Neural cell (in vitro differentiated cells): ENCODE measurements at regions not wholly inside any gene's neighbourhood (a gene's known extent, or its start where the extent isn't known, plus 50 kb on each side); places are given as distances from the start of the nearest gene placed in this dataset.
"Not testable (repeated sequence)": the region's sequence is repeated elsewhere in the genome, so short reads cannot be mapped to it uniquely, and the experiment has no call there.

Experiments used
- H2AFZ ChIP-seq: fragments of 200-600, 300-800 bp; sonication (generic), shearing (Covaris generic); 2 replicates; pipeline ENCODE4 v1.6.0; 2014; ENCODE audit warnings: low read depth, mild to moderate bottlenecking, antibody characterized with exemption, low read length, moderate library complexity
- H3F3A ChIP-seq: fragments of 200-600 bp; shearing (Covaris generic); 2 replicates; pipeline ENCODE4 v1.6.1; 2016; ENCODE audit warnings: mild to moderate bottlenecking, moderate library complexity, mixed read lengths, antibody characterized with exemption, low read length; ENCODE audit not compliant: insufficient read depth, poor library complexity, severe bottlenecking
- H3K27ac ChIP-seq: fragments of 200-600, 300-800 bp; sonication (generic), shearing (Covaris generic); 2 replicates; pipeline ENCODE4 v1.5.1; 2014; ENCODE audit warnings: mild to moderate bottlenecking, low read length, moderate library complexity
- H3K27me3 ChIP-seq: fragments of 300-800, 200-600 bp; sonication (generic), shearing (Covaris generic); 2 replicates; pipeline ENCODE4 v1.6.0; 2014; ENCODE audit warnings: mild to moderate bottlenecking, low read depth, low read length, moderate library complexity; ENCODE audit not compliant: insufficient read depth
- H3K36me3 ChIP-seq: fragments of 300-800, 200-600 bp; sonication (generic), shearing (Covaris generic); 2 replicates; pipeline ENCODE4 v1.5.1; 2014; ENCODE audit warnings: mild to moderate bottlenecking, antibody characterized with exemption, low read length, moderate library complexity; ENCODE audit not compliant: insufficient read depth
- H3K4me2 ChIP-seq: fragments of 300-800, 200-600 bp; sonication (generic), shearing (Covaris generic); 2 replicates; pipeline ENCODE4 v1.6.0; 2014; ENCODE audit warnings: mild to moderate bottlenecking, low read length
- H3K4me3 ChIP-seq: fragments of 300-800, 200-600 bp; sonication (generic), shearing (Covaris generic); 2 replicates; pipeline ENCODE4 v1.5.1; 2014; ENCODE audit warnings: mild to moderate bottlenecking, low read length, moderate library complexity
- H3K79me2 ChIP-seq: fragments of 200-600 bp; shearing (Covaris generic); replicated peaks from 2 replicates; pipeline ENCODE4 v1.6.0; 2014; ENCODE audit warnings: mild to moderate bottlenecking, low read length, moderate library complexity; ENCODE audit not compliant: insufficient read depth
- H3K9ac ChIP-seq: fragments of 300-800, 200-600 bp; sonication (generic), shearing (Covaris generic); 2 replicates; pipeline ENCODE4 v1.6.1; 2016; ENCODE audit warnings: mild to moderate bottlenecking, low read length, mixed read lengths
- H3K9me2 ChIP-seq: fragments of 200-600 bp; shearing (Covaris generic); 2 replicates; pipeline ENCODE4 v1.6.1; 2016; ENCODE audit warnings: mild to moderate bottlenecking, low read length, mixed read lengths; ENCODE audit not compliant: insufficient read depth
- H3K9me3 ChIP-seq: fragments of 200-600, 300-800 bp; sonication (generic), shearing (Covaris generic); 2 replicates; pipeline ENCODE4 v1.6.1; 2016; ENCODE audit warnings: mild to moderate bottlenecking, mixed run types, low read length, moderate library complexity, mixed read lengths
- H4K20me1 ChIP-seq: fragments of 200-600 bp; shearing (Covaris generic); 2 replicates; pipeline ENCODE4 v1.6.1; 2016; ENCODE audit warnings: mild to moderate bottlenecking, mixed run types; ENCODE audit not compliant: insufficient read depth
- CTCF ChIP-seq: fragments of 450-650 bp; IDR thresholded peaks from 2 replicates; pipeline ENCODE4 v1.5.1; 2014; ENCODE audit warnings: antibody characterized with exemption, mild to moderate bottlenecking, moderate library complexity; ENCODE audit not compliant: poor library complexity, severe bottlenecking
- EZH2 ChIP-seq: fragments of 200-600, 300-800 bp; shearing (Covaris generic), sonication (generic); IDR thresholded peaks from 2 replicates; pipeline ENCODE4 v1.6.1; 2014; ENCODE audit warnings: antibody characterized with exemption, low read length, borderline replicate concordance, mild to moderate bottlenecking; ENCODE audit not compliant: insufficient read depth, poor library complexity, severe bottlenecking
- MXI1 ChIP-seq: fragments of 450-650 bp; conservative IDR thresholded peaks from 2 replicates; pipeline ENCODE4 v1.6.1; 2014; ENCODE audit warnings: antibody characterized with exemption, mild to moderate bottlenecking; ENCODE audit not compliant: poor library complexity, severe bottlenecking
- RAD21 ChIP-seq: fragments of 450-650 bp; conservative IDR thresholded peaks from 2 replicates; pipeline ENCODE4 v1.6.1; 2014; ENCODE audit warnings: antibody characterized with exemption, mild to moderate bottlenecking, moderate library complexity
- REST ChIP-seq: IDR thresholded peaks from 2 replicates; pipeline ENCODE4 v1.6.1; 2012; ENCODE audit warnings: borderline replicate concordance
- SMC3 ChIP-seq: fragments of 450-650 bp; conservative IDR thresholded peaks from 2 replicates; pipeline ENCODE4 v1.6.1; 2014; ENCODE audit warnings: antibody characterized with exemption, mild to moderate bottlenecking, moderate library complexity; ENCODE audit not compliant: poor library complexity
- TAF1 ChIP-seq: IDR thresholded peaks from 2 replicates; pipeline ENCODE4 v1.6.1; 2012; ENCODE audit warnings: low read depth

GRCh38 chr1:56248138-56248537, 331.2 kb downstream of the PLPP3 start:
- H3K36me3 ChIP-seq = no peaks in the 10 kb centered on the region
- no peaks in the 10 kb centered on the region for H3K9me3 ChIP-seq
- no peak for TF ChIP-seq EZH2
- TF ChIP-seq RAD21 = no peak

GRCh38 chr1:56246726-56247125, 332.6 kb downstream of the PLPP3 start:
- not testable (repeated sequence) for H4K20me1 ChIP-seq, H3K27me3 ChIP-seq, H3F3A ChIP-seq, H3K9me3 ChIP-seq, H3K9me2 ChIP-seq, H3K4me2 ChIP-seq, H3K9ac ChIP-seq, H3K36me3 ChIP-seq, H2AFZ ChIP-seq, H3K79me2 ChIP-seq, H3K4me3 ChIP-seq, H3K27ac ChIP-seq

More at GRCh38 chr1:56248138-56248537, 331.2 kb downstream of the PLPP3 start:
- H3K27me3 ChIP-seq = no peaks in the 10 kb centered on the region
- H3K79me2 ChIP-seq = no peaks in the 10 kb centered on the region
- no peak overlapping the region for H3K9ac ChIP-seq
- no peaks in the 10 kb centered on the region for H3F3A ChIP-seq
- no peak overlapping the region for H3K4me3 ChIP-seq
- no peak overlapping the region for H2AFZ ChIP-seq
- no peaks in the 10 kb centered on the region for H3K9me2 ChIP-seq
- H3K4me2 ChIP-seq = no peak overlapping the region
- H4K20me1 ChIP-seq = no peaks in the 10 kb centered on the region
- H3K27ac ChIP-seq = no peak overlapping the region

GRCh38 chr1:56240400-56240799, 339.0 kb downstream of the PLPP3 start:
- no peak overlapping the region for H3K4me2 ChIP-seq
- H3K27me3 ChIP-seq = no peaks in the 10 kb centered on the region
- H2AFZ ChIP-seq = no peak overlapping the region
- TF ChIP-seq TAF1 (no peak), SMC3 (no peak), CTCF (no peak), EZH2 (no peak)
- no peaks in the 10 kb centered on the region for H3K9me2 ChIP-seq
- no peaks in the 10 kb centered on the region for H3K79me2 ChIP-seq
- H3K27ac ChIP-seq = no peak overlapping the region
- no peak overlapping the region for H3K4me3 ChIP-seq
- no peaks in the 10 kb centered on the region for H4K20me1 ChIP-seq
- no peak overlapping the region for H3K9ac ChIP-seq
- H3K9me3 ChIP-seq = no peaks in the 10 kb centered on the region
- H3K36me3 ChIP-seq = no peaks in the 10 kb centered on the region
- H3F3A ChIP-seq = no peaks in the 10 kb centered on the region

GRCh38 chr1:56237491-56238064, 341.8 kb downstream of the PLPP3 start:
- Histone ChIP-seq H4K20me1 (no peaks in the 10 kb centered on the region), H3K79me2 (no peaks in the 10 kb centered on the region), H3K4me3 (no peak overlapping the region), H3F3A (no peaks in the 10 kb centered on the region), H2AFZ (no peak overlapping the region), H3K27ac (no peak overlapping the region), H3K4me2 (no peak overlapping the region), H3K9ac (no peak overlapping the region), H3K36me3 (no peaks in the 10 kb centered on the region), H3K27me3 (no peaks in the 10 kb centered on the region), H3K9me2 (no peaks in the 10 kb centered on the region), H3K9me3 (no peaks in the 10 kb centered on the region)
- TF ChIP-seq MXI1 (no peak), REST (no peak), TAF1 (no peak), EZH2 (no peak)
